ENCODE measurements at regions not wholly inside any gene's neighbourhood (a gene's known extent, or its start where the extent isn't known, plus 50 kb on each side); places are given as distances from the start of the nearest gene placed in this dataset.
"Not testable (repeated sequence)": the region's sequence is repeated elsewhere in the genome, so short reads cannot be mapped to it uniquely, and the experiment has no call there.

GRCh38 chr19:28296506-28296905, 916.4 kb downstream of the UQCRFS1 start:
- DNase-seq (ENCODE audit: low read depth in 2 of 2): no peak

DNA sequence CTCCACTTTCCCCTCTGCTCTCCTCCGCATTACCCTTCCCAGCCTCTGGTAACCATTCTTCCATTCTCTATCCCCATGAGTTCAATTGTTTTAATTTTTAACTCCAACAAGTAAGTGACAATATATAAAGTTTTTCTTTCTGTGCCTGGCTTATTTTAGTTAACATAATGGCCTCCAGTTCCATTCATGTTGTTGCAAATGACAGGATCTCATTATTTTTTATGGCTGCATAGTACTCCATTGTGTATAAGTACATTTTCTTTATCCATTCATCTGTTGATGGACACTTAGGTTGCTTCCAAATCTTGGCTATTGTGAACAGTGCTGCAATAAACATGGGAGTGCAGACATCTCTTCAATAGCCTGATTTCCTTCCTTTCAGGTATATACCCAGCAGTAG, 918.0 kb downstream of the UQCRFS1 start:
- DNase-seq (ENCODE audit: low read depth in 2 of 2): not testable (repeated sequence)

DNA sequence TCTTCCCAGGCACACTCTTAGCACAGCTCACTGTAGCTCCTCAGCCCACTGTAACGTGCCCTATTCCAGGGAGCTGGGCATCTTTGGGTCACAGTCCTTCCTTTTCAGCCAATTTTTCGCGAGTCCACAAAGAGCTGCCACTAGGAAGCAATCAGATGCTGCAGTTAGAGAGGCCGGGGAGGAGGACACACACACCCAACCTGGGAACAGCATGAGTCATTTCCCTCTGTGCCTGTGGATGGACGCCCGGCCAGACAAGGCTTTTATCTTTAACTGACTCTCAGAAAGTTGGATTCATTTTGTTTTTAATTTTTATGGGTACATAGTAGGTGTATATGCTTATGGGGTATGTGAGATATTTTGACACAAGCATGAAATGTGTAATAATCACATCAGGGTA, 918.6 kb downstream of the UQCRFS1 start:
- DNase-seq (ENCODE audit: low read depth in 2 of 2): no peak

GRCh38 chr19:28293685-28294084, 919.3 kb downstream of the UQCRFS1 start:
- no peak for DNase-seq (ENCODE audit: low read depth in 2 of 2)

GRCh38 chr19:28292822-28293500, 920.0 kb downstream of the UQCRFS1 start:
- DNase-seq (ENCODE audit: low read depth in 2 of 2): no peak

- DNase-seq (ENCODE audit: low read depth in 2 of 2): no peak
Observed at GRCh38 chr19:28291874-28292273, 921.1 kb downstream of the UQCRFS1 start.

- no peak for DNase-seq (ENCODE audit: low read depth in 2 of 2)
Observed at GRCh38 chr19:28290963-28291657, 921.8 kb downstream of the UQCRFS1 start.

GRCh38 chr19:28289295-28290063, 923.5 kb downstream of the UQCRFS1 start:
- DNase-seq (ENCODE audit: low read depth in 2 of 2): no peak

DNA sequence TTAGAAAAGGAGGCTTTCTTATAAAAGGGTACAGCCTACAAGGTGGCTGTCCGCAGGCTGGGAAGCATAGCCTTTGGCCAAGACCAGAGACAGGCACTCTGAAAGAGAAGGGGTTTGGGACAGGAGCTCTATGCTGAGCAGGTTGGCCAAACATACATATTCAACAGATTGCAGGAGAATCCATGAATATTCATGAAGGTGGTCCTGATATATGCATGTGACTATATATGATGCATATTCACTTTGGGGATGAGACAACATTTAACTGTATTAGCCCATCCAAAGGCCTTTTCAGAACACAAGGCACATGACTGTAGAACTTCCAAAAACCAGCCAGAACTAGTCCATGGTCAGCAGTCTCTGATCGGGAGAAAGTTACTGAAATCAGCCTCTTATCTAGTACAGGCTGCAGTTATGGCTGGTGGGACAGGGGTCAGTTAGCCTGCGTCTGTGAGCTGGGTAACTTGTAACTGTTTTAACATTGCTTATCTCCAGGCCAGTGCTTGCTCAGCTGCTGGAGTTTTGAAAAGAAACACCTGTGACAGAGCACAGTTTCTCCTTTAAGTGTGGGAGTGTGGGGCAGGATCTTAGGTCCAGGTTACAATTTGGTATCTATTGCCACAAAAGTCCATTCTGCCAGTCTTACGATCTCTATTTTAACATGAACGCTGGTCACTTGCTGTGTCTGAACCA, 924.2 kb downstream of the UQCRFS1 start:
- DNase-seq (ENCODE audit: low read depth in 2 of 2): no peak

- DNase-seq (ENCODE audit: low read depth in 2 of 2): no peak
Observed at GRCh38 chr19:28285917-28286316, 927.0 kb downstream of the UQCRFS1 start.

- DNase-seq (ENCODE audit: low read depth in 2 of 2): no peak
Observed at GRCh38 chr19:28285078-28285477, 927.9 kb downstream of the UQCRFS1 start.

DNA sequence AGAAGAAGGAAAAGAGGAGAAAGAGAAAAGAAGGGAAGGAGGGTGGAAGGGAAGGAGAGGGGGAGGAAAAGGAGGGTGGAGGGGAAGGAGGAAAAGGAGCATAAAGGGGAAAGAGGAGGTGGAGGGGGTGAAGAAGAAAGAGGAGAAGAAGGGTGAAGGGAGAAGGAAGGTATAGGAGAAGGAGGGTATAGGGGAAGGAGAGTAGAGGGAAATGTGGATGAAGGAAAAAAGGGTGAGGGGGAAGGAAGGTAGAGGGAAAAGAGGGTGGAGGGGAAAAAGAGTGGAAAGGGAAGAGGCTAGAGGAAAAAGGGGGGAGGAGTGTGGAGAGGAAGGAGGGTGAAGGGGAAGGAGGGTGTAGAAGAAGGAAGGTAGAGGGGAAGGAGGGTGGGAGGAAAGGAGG, 928.6 kb downstream of the UQCRFS1 start:
- no peak for DNase-seq (ENCODE audit: low read depth in 2 of 2)

DNA sequence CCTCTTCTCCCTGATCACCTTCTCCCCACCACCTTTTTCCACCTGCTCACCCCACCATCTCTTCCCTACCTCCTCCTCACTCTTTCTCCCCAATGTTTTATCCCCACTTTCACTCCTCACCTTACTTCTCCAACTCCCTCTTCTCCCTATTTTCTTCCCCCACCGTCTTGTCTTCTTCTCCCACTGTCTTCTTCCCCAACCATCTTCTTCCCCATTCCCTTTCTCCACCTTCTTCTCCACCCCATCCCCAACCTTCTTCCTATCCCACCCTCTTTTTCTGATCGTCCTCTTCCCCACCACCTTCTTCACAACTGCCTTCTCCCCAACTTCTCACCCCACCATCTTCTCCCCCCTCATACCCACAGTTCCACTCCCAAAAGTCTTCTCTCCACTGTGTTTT, 929.4 kb downstream of the UQCRFS1 start:
- DNase-seq (ENCODE audit: low read depth in 2 of 2): no peak

- no peak for DNase-seq (ENCODE audit: low read depth in 2 of 2)
Observed at GRCh38 chr19:28281676-28282075, 931.3 kb downstream of the UQCRFS1 start.

- no peak for DNase-seq (ENCODE audit: low read depth in 2 of 2)
Observed at GRCh38 chr19:28264556-28264955, 948.4 kb downstream of the UQCRFS1 start.

DNA sequence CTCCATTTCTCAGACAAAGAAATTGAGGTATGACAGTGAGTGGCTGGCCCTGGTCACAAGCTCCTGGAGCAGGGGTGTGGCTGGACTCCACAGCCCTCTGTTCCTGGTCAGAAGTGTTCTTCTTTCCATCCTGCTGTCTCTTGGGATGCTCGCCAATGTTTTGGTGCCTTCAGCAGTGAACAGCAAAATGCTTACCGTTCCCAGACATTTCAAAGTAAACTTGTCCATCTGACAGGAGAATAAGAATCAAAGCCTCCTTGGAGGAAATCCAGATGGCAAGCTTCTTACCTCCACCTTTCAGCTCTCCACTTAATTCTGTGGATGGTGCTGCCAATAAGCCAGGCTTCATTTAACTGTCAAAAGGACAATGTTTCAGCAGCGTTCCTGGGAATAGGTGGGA, 954.1 kb downstream of the UQCRFS1 start:
- DNase-seq (ENCODE audit: low read depth in 2 of 2): no peak

DNA sequence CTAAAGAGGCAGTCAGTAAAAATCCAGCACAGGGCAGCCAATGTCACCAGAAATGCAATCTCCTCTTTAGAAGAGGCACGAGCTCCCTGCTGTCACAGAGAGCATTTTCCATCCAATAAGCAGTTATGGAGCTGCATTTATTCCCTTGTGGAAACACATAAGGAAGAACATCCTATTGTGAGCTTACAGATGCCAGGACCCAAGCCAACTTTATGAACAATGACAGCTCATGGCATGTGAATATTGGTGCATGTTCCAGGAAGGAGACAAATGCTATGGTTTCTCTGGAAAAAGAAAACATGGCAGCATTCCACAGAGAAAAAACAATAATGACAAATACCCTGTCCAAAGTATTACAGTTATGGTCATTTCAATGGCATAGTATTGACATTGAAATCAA, 955.6 kb downstream of the UQCRFS1 start:
- DNase-seq (ENCODE audit: low read depth in 2 of 2): no peak

DNA sequence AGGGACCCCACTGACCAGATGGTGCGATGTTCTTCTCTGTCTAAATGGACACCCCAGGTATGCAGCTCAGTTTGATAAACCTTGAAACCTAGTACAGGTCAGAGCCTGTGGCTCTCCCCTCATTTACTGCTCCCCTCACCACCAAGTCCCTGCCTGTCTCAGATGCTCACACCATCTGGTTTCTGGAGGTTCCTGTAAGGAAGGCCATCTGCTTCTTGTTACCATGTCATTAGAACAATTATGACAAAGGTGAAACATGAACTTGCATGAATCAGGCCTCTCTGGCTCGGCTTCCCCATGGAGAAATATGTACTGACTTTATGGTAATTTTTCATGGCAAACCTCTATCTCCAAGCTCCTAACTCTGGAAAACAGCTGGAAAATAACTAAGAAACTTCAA, 965.7 kb downstream of the UQCRFS1 start:
- no peak for DNase-seq (ENCODE audit: low read depth in 2 of 2)

- no peak for DNase-seq (ENCODE audit: low read depth in 2 of 2)
Observed at GRCh38 chr19:28245937-28246336, 967.0 kb downstream of the UQCRFS1 start.

- no peak for DNase-seq (ENCODE audit: low read depth in 2 of 2)
Observed at GRCh38 chr19:28244966-28245365, 968.0 kb downstream of the UQCRFS1 start.

GRCh38 chr19:28242317-28242927, 970.5 kb downstream of the UQCRFS1 start:
- DNase-seq (ENCODE audit: low read depth in 2 of 2): no peak

DNA sequence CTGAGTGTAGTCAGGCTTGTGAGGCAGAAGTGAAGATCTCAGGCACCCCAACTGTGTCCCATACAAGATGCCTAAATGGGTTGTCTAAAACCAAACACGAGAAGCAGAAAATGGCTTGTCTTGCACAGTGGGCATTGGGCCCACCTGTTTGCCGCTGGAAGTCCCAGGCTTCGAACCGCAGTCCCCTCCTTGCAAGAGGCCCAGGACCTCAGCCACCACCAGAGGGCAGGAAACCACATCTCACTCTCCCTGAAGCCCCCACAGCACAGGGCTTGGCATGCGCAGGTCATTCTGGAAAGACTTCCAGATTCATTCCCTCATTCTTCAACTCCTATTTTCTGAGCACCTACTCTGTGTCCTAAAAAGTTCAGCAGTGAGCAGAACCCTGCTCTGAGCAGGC, 973.7 kb downstream of the UQCRFS1 start:
- DNase-seq (ENCODE audit: low read depth in 2 of 2): no peak

Data from stimulated activated CD4-positive, alpha-beta T cell treated with anti-CD3 and anti-CD28 coated beads, Interleukin-1b, Interleukin-23, amount 100 ng/mL, for 4 hours (primary cell).